PC-3 (cell line): ENCODE measurements at regions not wholly inside any gene's neighbourhood (a gene's known extent, or its start where the extent isn't known, plus 50 kb on each side); places are given as distances from the start of the nearest gene placed in this dataset.
"Not testable (repeated sequence)": the region's sequence is repeated elsewhere in the genome, so short reads cannot be mapped to it uniquely, and the experiment has no call there.

Experiments
- EZH2phosphoT487 ChIP-seq: fragments of 300-600 bp; sonication (generic); IDR thresholded peaks from 2 replicates; pipeline ENCODE4 v1.6.1; 2018; ENCODE audit warnings: mild to moderate bottlenecking, antibody characterized with exemption, low read length, borderline replicate concordance
- TF ChIP-seq, protein P1 (sequence below): fragments of 300-600 bp; sonication (generic); conservative IDR thresholded peaks from 2 replicates; pipeline ENCODE4 v1.5.1; 2017; ENCODE audit warnings: antibody characterized with exemption, low read depth, mild to moderate bottlenecking, low read length

DNA sequence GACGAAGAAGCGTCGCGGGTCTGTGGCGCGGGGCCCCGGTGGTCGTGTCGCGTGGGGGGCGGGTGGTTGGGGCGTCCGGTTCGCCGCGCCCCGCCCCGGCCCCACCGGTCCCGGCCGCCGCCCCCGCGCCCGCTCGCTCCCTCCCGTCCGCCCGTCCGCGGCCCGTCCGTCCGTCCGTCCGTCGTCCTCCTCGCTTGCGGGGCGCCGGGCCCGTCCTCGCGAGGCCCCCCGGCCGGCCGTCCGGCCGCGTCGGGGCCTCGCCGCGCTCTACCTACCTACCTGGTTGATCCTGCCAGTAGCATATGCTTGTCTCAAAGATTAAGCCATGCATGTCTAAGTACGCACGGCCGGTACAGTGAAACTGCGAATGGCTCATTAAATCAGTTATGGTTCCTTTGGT lies 1533.5 kb upstream of the TPTE start:
- not testable (repeated sequence) for TF ChIP-seq EZH2phosphoT487
- TF ChIP-seq, protein P1, sequence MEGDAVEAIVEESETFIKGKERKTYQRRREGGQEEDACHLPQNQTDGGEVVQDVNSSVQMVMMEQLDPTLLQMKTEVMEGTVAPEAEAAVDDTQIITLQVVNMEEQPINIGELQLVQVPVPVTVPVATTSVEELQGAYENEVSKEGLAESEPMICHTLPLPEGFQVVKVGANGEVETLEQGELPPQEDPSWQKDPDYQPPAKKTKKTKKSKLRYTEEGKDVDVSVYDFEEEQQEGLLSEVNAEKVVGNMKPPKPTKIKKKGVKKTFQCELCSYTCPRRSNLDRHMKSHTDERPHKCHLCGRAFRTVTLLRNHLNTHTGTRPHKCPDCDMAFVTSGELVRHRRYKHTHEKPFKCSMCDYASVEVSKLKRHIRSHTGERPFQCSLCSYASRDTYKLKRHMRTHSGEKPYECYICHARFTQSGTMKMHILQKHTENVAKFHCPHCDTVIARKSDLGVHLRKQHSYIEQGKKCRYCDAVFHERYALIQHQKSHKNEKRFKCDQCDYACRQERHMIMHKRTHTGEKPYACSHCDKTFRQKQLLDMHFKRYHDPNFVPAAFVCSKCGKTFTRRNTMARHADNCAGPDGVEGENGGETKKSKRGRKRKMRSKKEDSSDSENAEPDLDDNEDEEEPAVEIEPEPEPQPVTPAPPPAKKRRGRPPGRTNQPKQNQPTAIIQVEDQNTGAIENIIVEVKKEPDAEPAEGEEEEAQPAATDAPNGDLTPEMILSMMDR = not testable (repeated sequence)
